ENCODE measurements at regions not wholly inside any gene's neighbourhood (a gene's known extent, or its start where the extent isn't known, plus 50 kb on each side); places are given as distances from the start of the nearest gene placed in this dataset.
A peak's percentile ranks its signal among the peaks of the same experiment; 100 is the strongest.

DNA sequence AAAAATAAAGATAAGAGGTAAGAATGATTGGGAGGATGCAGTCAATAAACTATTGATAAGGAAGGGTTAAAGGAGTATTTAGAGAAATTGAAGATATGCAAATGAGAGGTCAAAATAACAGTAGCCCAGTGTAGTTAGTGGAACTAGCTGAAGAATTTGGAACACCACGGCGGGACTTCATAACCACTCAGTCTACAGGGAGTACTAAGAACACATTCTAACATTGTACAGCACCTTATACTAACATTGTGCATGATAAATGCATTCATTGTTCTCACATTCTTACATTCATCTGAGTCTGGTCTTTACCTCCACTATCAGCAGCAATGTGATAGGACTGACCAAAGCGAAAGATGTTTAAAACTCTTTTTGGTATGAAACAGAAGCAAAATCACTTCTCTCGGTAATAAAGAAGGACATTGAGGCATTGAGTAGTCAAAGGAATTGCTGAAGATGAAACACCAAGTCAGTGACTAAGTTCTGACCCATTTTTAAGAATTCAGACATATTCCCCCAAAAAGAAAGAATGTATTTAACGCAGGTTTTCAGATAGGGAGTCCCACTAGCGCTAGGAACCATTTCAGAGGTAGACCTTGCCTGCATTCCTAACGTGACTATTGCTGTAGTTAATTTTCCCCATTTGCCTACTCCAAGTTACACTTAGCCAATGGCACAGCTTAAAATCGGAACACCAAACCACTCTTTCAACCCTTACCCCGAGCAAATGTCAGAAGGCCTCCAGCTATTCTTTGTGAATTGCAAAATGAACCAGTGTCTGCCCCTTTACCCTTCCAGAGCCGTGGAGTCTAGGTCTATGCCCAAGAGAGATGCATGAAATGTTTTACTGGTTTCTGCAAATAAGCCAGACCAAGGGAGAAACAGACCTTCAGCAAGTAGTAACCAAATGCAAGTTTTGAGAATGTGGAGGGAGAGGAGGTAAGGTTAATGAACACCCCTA is 108.8 kb upstream of the IRF2BP2 start (continued):
- TF ChIP-seq ZNF331 (CRISPR knock-in tag; IDR thresholded peaks at IDR 0.05) (peak; percentile 4; the same call in 1 of the 2 replicates), NONO (IDR thresholded peaks at IDR 0.05) (no peak), NONO (CRISPR knock-in tag; conservative IDR thresholded peaks at IDR 0.05) (no peak), GATAD1 (CRISPR knock-in tag; IDR thresholded peaks at IDR 0.05) (0 out of 2 replicates have a peak, but pooled peaks have one; percentile 10), PITX1 (CRISPR knock-in tag; IDR thresholded peaks at IDR 0.05) (no peak), MYC (CRISPR knock-in tag; IDR thresholded peaks at IDR 0.05; ENCODE audit: borderline replicate concordance) (no peak), ZHX1 (CRISPR knock-in tag; IDR thresholded peaks at IDR 0.05; ENCODE audit: low read depth) (no peak), ZNF576 (CRISPR knock-in tag; IDR thresholded peaks at IDR 0.05) (no peak), ARID3A (IDR thresholded peaks at IDR 0.05; ENCODE audit: low read depth, low read length) (no peak), ZMYM4 (CRISPR knock-in tag; IDR thresholded peaks at IDR 0.05) (no peak), POLR2G (IDR thresholded peaks at IDR 0.05; ENCODE audit: low read depth, low read length) (peak; percentile 66), SOX13 (IDR thresholded peaks at IDR 0.05) (no peak), SOX13 (CRISPR knock-in tag; conservative IDR thresholded peaks at IDR 0.05 in 1 of 2, IDR thresholded peaks at IDR 0.05 in 1 of 2) (peak in 1 of 2 experiments; percentile 47; a peak in 1 of 4 replicates), CHD4 (IDR thresholded peaks at IDR 0.05; ENCODE audit: borderline replicate concordance, low read length) (no peak), ZNF605 (CRISPR knock-in tag; IDR thresholded peaks at IDR 0.05) (no peak), SP2 (CRISPR knock-in tag; IDR thresholded peaks at IDR 0.05) (0 out of 2 replicates have a peak, but pooled peaks have one; percentile 29), SRF (IDR thresholded peaks at IDR 0.05; ENCODE audit: low read depth, low read length) (no peak), ZSCAN31 (CRISPR knock-in tag; IDR thresholded peaks at IDR 0.05; ENCODE audit: low read depth) (no peak), ZNF510 (CRISPR knock-in tag; IDR thresholded peaks at IDR 0.05; ENCODE audit: low read depth) (no peak), ZNF614 (CRISPR knock-in tag; IDR thresholded peaks at IDR 0.05; ENCODE audit: borderline replicate concordance) (no peak), HNRNPL (IDR thresholded peaks at IDR 0.05; ENCODE audit: low read depth, low read length) (peak; percentile 50; the same call in 1 of the 2 replicates)
- TF ChIP-seq, protein P1, sequence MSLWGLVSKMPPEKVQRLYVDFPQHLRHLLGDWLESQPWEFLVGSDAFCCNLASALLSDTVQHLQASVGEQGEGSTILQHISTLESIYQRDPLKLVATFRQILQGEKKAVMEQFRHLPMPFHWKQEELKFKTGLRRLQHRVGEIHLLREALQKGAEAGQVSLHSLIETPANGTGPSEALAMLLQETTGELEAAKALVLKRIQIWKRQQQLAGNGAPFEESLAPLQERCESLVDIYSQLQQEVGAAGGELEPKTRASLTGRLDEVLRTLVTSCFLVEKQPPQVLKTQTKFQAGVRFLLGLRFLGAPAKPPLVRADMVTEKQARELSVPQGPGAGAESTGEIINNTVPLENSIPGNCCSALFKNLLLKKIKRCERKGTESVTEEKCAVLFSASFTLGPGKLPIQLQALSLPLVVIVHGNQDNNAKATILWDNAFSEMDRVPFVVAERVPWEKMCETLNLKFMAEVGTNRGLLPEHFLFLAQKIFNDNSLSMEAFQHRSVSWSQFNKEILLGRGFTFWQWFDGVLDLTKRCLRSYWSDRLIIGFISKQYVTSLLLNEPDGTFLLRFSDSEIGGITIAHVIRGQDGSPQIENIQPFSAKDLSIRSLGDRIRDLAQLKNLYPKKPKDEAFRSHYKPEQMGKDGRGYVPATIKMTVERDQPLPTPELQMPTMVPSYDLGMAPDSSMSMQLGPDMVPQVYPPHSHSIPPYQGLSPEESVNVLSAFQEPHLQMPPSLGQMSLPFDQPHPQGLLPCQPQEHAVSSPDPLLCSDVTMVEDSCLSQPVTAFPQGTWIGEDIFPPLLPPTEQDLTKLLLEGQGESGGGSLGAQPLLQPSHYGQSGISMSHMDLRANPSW (CRISPR knock-in tag; IDR thresholded peaks at IDR 0.05; ENCODE audit: borderline replicate concordance): no peak
